Esophagus muscularis mucosa (tissue), 4 donors: ENCODE measurements at regions not wholly inside any gene's neighbourhood (a gene's known extent, or its start where the extent isn't known, plus 50 kb on each side); places are given as distances from the start of the nearest gene placed in this dataset.

ENCODE experiments used
- DNase-seq: peaks from one replicate; pipeline ENCODE4 v3.0.0-alpha.2; 2017; ENCODE audit errors: extremely low spot score
- H3K27ac ChIP-seq, 4 donors: fragments of 200-600 bp; sonication (generic); replicated peaks in 1 of 4; 1 replicate in 3 of 4; 2 replicates in 1 of 4; pipeline ENCODE4 v1.5.1; 2016 to 2019; ENCODE audit warnings: mild to moderate bottlenecking in 1 of 4
- H3K27me3 ChIP-seq, 4 donors: fragments of 200-600 bp; sonication (generic); one replicate each; pipeline versions ENCODE4 v1.5.1 to v1.6.0; 2016 to 2019
- H3K36me3 ChIP-seq, 4 donors: fragments of 200-600 bp; sonication (generic); one replicate each; pipeline ENCODE4 v1.5.1; 2016 to 2019
- H3K4me1 ChIP-seq, 4 donors: fragments of 200-600 bp; sonication (generic); one replicate each; pipeline ENCODE4 v1.5.1; 2016 to 2019
- H3K4me3 ChIP-seq, 4 donors: fragments of 200-600 bp; sonication (generic); 1 replicate in 2 of 4; 2 replicates in 2 of 4; pipeline ENCODE4 v1.5.1; 2016 to 2019; ENCODE audit warnings: mild to moderate bottlenecking in 4 of 4, moderate library complexity in 1 of 4
- H3K9me3 ChIP-seq, 4 donors: fragments of 200-600 bp; sonication (generic); 1 replicate in 3 of 4; 2 replicates in 1 of 4; pipeline ENCODE4 v1.5.1; 2016 to 2019
- EP300 ChIP-seq: sonication (generic); formaldehyde crosslinking; IDR thresholded peaks from one replicate; pipeline ENCODE4 v1.6.1; 2017; ENCODE audit warnings: antibody characterized with exemption
- POLR2A ChIP-seq: fragments of 450-650 bp; IDR thresholded peaks from one replicate; pipeline ENCODE4 v1.6.1; 2017; ENCODE audit warnings: antibody characterized with exemption, moderate library complexity, mild to moderate bottlenecking, low read depth
- POLR2AphosphoS5 ChIP-seq, 2 donors: sonication (generic); formaldehyde crosslinking; IDR thresholded peaks; one replicate each; pipeline ENCODE4 v1.6.1; 2017; ENCODE audit warnings: antibody characterized with exemption in 2 of 2
- WGBS: methylation state at CpG from one replicate; pipeline ENCODE4 v1.1.5; 2018; 5-methylcytosine and 5-hydroxymethylcytosine counted together
- intact Hi-C: fragments of 100-400 bp; cut with DNase I; formaldehyde crosslinking; loops from one replicate; pipeline ENCODE4 v1.15.1; 2023
- TF ChIP-seq, protein P1 (sequence below), 3 experiments: fragments of 200-600 bp in 2 of 3; fragments of 450-650 bp in 1 of 3; sonication (generic) in 2 of 3; IDR thresholded peaks; one replicate each; pipeline ENCODE4 v1.5.1; 2017 to 2019; ENCODE audit warnings: antibody characterized with exemption in 3 of 3, mild to moderate bottlenecking in 2 of 3, moderate library complexity in 1 of 3

DNA sequence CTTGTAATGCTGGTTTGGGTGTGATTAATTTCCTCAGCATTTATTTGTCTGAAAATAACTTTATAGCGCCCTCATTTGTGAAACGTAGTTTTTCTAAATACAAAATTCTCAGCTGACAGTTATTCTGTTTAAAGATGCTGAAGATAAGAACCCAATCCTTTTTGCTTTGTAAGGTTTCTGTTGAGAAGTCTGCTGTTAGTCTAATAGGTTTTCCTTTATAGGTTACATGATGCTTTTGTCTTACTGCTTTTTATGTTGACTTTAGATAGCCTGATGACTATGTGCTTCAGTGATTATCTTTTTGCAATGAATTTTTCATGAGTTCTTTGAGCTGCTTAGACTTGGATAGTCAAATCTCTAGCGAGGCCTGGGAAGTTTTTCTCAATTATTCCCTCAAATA is 168.6 kb upstream of the PDE3A start:
- TF ChIP-seq, protein P1, sequence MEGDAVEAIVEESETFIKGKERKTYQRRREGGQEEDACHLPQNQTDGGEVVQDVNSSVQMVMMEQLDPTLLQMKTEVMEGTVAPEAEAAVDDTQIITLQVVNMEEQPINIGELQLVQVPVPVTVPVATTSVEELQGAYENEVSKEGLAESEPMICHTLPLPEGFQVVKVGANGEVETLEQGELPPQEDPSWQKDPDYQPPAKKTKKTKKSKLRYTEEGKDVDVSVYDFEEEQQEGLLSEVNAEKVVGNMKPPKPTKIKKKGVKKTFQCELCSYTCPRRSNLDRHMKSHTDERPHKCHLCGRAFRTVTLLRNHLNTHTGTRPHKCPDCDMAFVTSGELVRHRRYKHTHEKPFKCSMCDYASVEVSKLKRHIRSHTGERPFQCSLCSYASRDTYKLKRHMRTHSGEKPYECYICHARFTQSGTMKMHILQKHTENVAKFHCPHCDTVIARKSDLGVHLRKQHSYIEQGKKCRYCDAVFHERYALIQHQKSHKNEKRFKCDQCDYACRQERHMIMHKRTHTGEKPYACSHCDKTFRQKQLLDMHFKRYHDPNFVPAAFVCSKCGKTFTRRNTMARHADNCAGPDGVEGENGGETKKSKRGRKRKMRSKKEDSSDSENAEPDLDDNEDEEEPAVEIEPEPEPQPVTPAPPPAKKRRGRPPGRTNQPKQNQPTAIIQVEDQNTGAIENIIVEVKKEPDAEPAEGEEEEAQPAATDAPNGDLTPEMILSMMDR (IDR thresholded peaks at IDR 0.05), result no peak
- Histone ChIP-seq H3K27me3 (no peaks in the 10 kb centered on the region), H3K9me3 (no peaks in the 10 kb centered on the region), H3K27ac (no peak overlapping the region), H3K4me1 (peaks cover 0 to 5% (median 2%) of the 10 kb centered on the region in 4 donors), H3K4me3 (no peak overlapping the region), H3K36me3 (no peaks in the 10 kb centered on the region)
- DNase-seq, result no peak
- intact Hi-C loops, result no loop called here
- 88% methylated on average over 3 of the region's 3 CpGs for WGBS

DNA sequence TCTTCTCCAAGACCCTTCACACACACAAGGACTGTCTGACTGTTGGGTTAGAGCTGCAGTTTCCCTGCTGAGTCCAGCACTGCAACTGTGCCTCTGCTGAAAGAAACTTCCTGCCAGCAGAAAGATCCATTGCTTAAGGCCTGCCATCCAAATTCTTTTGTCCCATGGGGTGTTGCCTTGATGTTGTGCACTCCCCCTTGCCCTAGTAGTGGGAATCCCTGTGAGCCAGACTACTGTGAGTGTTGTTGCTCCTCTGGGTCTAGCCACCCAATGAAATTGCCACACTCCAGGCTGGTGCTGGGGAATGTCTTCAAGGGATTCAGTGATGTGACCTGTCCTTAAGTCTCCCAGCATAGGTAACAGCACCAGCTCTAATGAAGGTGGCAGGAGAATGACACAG is 166.6 kb upstream of the PDE3A start:
- H3K36me3 ChIP-seq, result no peaks in the 10 kb centered on the region
- H3K27ac ChIP-seq, result no peak overlapping the region
- no peak overlapping the region for H3K4me3 ChIP-seq
- no peak for DNase-seq
- H3K9me3 ChIP-seq, result no peaks in the 10 kb centered on the region
- H3K27me3 ChIP-seq, result no peaks in the 10 kb centered on the region
- H3K4me1 ChIP-seq, result peaks cover 4 to 12% (median 8%) of the 10 kb centered on the region in 4 donors
- intact Hi-C loops, result no loop called here
- TF ChIP-seq POLR2AphosphoS5 (IDR thresholded peaks at IDR 0.05) (no peak), EP300 (no peak), POLR2A (no peak)
- TF ChIP-seq, protein P1 (IDR thresholded peaks at IDR 0.05), result no peak

DNA sequence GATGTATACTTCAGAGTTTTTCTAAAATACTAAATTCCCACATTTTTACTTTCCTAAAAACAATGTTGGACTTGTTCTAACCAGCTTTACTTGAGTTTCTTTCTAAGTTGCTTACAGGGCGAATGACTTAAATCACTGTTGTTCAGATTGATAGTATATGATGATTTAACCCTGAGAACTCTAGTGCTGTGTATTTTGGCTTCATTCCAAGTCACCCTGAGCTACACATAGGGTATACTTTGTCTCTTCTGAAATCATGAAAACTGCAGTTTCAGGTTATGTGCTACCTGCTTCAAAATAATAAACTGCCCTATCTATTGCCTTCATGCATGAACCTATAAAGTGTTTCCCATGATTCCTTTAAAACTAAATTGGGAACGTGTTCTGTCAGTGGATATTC is 162.5 kb upstream of the PDE3A start:
- Histone ChIP-seq H3K36me3 (no peaks in the 10 kb centered on the region), H3K9me3 (no peaks in the 10 kb centered on the region), H3K4me1 (peaks cover 5 to 21% (median 9%) of the 10 kb centered on the region in 4 donors), H3K27ac (no peak overlapping the region), H3K4me3 (no peak overlapping the region), H3K27me3 (no peaks in the 10 kb centered on the region)
- intact Hi-C loops, result no loop called here
- TF ChIP-seq EP300 (no peak), POLR2AphosphoS5 (IDR thresholded peaks at IDR 0.05) (no peak), POLR2A (no peak)
- TF ChIP-seq, protein P1 (IDR thresholded peaks at IDR 0.05), result no peak
- DNase-seq, result no peak
- 90% methylated on average over 2 of the region's 2 CpGs for WGBS

DNA sequence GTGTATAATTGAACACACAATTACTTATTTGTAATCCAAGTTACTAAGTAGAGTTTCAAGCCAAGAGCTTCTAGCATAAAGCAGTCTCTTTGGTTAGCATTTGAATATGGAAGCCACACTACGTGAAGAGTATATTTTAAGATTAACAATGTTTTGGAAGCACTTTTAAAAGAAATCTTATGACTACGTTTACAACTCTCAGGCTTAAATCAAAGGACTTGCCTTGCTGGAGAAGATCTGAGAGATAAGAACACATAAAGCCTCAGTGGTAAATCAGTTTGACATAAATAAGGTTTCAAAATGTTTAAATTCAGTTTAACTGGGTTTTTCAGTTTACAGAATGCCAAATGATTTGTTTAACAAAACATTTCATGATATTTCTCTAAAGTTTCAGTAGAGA is 161.9 kb upstream of the PDE3A start:
- no peak for DNase-seq
- H3K36me3 ChIP-seq, result no peaks in the 10 kb centered on the region
- no peak overlapping the region for H3K27ac ChIP-seq
- intact Hi-C loops, result no loop called here
- peaks cover 8 to 26% (median 11%) of the 10 kb centered on the region in 4 donors for H3K4me1 ChIP-seq
- 68% methylated on average over 2 of the region's 2 CpGs for WGBS
- no peaks in the 10 kb centered on the region for H3K9me3 ChIP-seq
- H3K27me3 ChIP-seq, result no peaks in the 10 kb centered on the region
- H3K4me3 ChIP-seq, result no peak overlapping the region
- TF ChIP-seq EP300 (no peak), POLR2A (no peak), POLR2AphosphoS5 (IDR thresholded peaks at IDR 0.05) (no peak)
- TF ChIP-seq, protein P1 (IDR thresholded peaks at IDR 0.05), result no peak

DNA sequence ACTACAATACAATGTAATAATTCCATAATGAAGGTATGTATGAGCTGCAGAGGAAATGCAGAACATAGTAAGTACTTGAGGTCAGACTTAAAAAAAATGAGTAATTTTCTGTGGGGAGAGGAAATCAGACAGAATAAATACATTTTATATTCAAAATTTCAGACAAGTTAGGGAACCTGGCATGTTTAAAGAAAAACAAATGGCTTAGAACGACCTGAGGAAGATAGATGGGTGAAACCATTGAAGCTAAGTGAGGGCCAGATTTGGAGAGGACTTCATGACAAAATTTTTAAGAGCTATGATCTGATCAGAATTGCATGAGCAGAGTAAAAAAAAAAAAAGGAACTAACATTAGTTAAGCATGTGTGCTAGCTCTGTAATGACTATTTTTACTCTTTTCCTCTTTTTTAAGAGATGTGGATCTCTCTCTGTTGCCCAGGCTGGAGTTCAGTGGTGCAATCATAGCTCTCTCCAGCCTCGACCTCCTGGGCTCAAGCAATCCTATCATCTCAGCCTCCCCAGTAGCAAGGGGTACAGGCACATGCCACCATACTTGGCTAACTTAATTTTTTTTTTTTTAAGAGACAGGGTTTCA is 157.6 kb upstream of the PDE3A start:
- WGBS, result 72% methylated on average over 2 of the region's 2 CpGs
- DNase-seq, result no peak
- peaks cover 19 to 46% (median 34%) of the 10 kb centered on the region in 4 donors for H3K4me1 ChIP-seq
- H3K4me3 ChIP-seq, result no peak overlapping the region
- no peaks in the 10 kb centered on the region for H3K36me3 ChIP-seq
- peak overlapping the region in 2 of 4 donors; percentile 75 to 83 for H3K27ac ChIP-seq
- intact Hi-C loops, result no loop called here
- TF ChIP-seq, protein P1 (IDR thresholded peaks at IDR 0.05), result no peak
- TF ChIP-seq POLR2A, result no peak
- no peak for TF ChIP-seq POLR2AphosphoS5 (IDR thresholded peaks at IDR 0.05)
- no peak for TF ChIP-seq EP300
- H3K9me3 ChIP-seq, result no peaks in the 10 kb centered on the region
- no peaks in the 10 kb centered on the region for H3K27me3 ChIP-seq
